Activated CD4-positive, alpha-beta T cell treated with anti-CD3 and anti-CD28 coated beads, Interleukin-2, amount 50 U/mL, for 16 hours (primary cell): ENCODE measurements at regions not wholly inside any gene's neighbourhood (a gene's known extent, or its start where the extent isn't known, plus 50 kb on each side); places are given as distances from the start of the nearest gene placed in this dataset.
"Not testable (repeated sequence)": the region's sequence is repeated elsewhere in the genome, so short reads cannot be mapped to it uniquely, and the experiment has no call there.

Source experiments
- DNase-seq: peaks from one replicate; pipeline ENCODE4 v3.0.0-alpha.2; 2020

GRCh38 chr2:145752091-145752806 lies 1232.3 kb upstream of the ZEB2 start:
- DNase-seq: peak; percentile 45

GRCh38 chr2:145751629-145752028 lies 1231.7 kb upstream of the ZEB2 start:
- DNase-seq: peak; percentile 66

GRCh38 chr2:145751155-145751554 lies 1231.2 kb upstream of the ZEB2 start:
- no peak for DNase-seq

DNA sequence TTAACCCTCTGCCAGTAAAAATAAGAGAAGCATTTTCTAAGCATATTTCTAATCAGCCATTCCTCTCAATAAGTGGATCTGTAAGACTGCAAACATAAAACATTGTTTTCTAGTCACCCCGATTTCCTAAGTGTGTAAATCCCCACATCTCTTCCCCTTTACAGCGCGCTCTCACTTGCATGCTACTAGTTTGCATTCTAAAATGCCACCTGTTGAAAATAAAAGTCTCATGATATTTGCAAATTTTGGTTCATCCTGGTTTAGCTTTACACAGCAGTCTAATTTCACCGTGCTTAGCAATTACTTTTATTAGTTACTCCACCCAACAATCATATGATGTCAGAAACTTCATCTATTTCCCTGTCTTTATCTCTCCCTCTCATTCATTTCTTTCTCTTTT lies 1230.7 kb upstream of the ZEB2 start:
- DNase-seq: no peak

GRCh38 chr2:145750144-145750543 lies 1230.2 kb upstream of the ZEB2 start:
- no peak for DNase-seq

DNA sequence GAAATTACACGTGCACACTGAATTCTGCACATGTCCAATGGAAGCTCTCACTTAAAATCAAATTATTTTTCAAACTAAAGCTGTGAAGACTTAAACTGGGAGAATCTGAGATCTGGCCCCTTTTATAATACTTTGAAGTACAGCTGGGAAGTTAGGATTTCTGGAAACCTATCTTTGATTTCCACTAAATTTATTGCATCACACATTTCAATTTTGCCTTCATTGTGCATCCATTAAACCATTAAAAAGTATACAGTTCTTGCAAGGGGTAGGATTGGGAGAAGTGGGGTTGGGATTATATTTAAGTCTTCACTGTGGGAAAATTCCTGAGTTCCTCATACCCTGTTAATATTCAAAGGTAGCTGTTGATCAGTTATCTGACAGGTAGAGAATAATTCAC lies 1229.6 kb upstream of the ZEB2 start:
- DNase-seq: no peak

GRCh38 chr2:145748927-145749326 lies 1229.0 kb upstream of the ZEB2 start:
- peak; percentile 74 for DNase-seq

- peak; percentile 33 for DNase-seq
Measured at GRCh38 chr2:145747715-145748114, 1227.8 kb upstream of the ZEB2 start.

GRCh38 chr2:145745387-145745721 lies 1225.4 kb upstream of the ZEB2 start:
- not testable (repeated sequence) for DNase-seq

GRCh38 chr2:145744541-145745386 lies 1224.8 kb upstream of the ZEB2 start:
- peak; percentile 83 for DNase-seq

GRCh38 chr2:145743011-145743410 lies 1223.1 kb upstream of the ZEB2 start:
- DNase-seq: no peak

GRCh38 chr2:145741636-145742035 lies 1221.7 kb upstream of the ZEB2 start:
- DNase-seq: no peak

GRCh38 chr2:145741181-145741580 lies 1221.3 kb upstream of the ZEB2 start:
- no peak for DNase-seq

GRCh38 chr2:145740302-145740701 lies 1220.4 kb upstream of the ZEB2 start:
- DNase-seq: peak; percentile 23

GRCh38 chr2:145739681-145740080 lies 1219.8 kb upstream of the ZEB2 start:
- DNase-seq: peak; percentile 27

DNA sequence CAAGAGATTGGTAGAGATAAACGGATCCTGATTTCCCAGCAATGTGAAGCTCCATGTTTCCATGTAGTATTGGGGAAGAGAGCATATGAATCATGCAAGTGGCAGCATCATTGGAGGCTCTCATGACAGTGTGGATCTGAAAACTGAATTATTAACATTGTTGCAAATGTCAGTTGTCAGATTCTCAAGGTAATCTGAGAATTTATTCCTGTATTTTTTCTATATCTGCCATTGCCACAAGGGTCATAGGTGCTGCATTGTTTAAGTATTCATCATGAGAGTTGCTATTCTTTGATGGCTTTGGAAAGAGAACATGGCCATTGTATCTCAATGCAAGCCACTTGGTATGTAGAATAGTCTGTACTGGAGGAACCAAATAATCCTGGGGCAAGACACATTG lies 1217.0 kb upstream of the ZEB2 start:
- no peak for DNase-seq

DNA sequence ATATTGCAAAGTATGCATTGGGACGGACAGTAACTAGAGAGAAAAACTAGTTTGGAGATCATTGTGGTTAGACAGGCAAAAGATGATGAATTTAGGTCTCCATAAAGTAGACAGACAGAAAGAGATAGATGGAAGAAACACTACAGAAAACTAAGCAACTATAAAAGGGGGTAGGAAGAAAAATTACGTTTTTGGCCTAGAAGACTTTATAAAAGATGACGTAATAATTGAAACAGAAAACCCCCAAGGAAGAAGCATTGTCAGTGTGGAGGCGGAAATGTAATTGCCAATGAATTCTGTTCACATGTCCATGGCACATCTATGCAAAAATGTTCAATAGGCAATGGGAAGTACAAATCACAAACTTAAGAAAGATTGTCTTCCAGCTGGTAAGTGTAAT lies 1211.5 kb upstream of the ZEB2 start:
- DNase-seq: no peak

DNA sequence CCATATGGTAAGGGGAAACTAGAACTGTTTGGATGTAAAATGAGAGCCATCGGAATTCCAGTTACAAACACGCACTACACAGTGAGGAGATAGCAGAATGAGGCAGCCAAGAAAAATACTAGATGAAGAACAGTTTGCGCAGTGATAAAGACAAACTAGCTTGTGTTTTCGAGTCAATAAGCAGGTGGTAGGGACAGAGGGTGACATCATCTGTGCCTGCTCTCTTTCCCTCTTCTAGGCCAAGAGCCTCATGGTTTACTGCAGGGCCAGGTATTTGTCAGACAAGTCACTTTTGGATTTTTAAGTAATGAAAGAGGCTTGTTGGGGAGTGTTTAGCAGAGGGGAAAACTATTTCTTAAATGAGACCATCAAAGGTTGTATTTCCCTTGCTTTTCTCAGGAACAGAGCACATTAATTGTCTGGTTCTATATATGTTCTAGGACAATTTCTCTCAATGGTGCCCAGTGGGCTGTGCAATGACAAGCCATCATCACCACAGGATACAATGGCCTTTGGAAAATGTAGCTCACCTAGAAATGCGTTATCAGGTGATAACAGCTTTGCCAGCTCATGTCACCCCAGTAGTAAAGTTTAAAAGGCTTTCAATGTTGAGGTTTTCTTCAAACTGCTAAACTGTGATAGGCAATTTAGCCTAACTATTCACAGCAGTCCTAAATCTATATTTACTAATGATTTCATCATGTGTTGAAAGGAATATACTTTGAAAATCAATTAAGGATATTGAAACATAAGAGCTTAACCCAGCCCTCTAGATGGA lies 1210.3 kb upstream of the ZEB2 start:
- no peak for DNase-seq

GRCh38 chr2:145729481-145729880 lies 1209.6 kb upstream of the ZEB2 start:
- no peak for DNase-seq

DNA sequence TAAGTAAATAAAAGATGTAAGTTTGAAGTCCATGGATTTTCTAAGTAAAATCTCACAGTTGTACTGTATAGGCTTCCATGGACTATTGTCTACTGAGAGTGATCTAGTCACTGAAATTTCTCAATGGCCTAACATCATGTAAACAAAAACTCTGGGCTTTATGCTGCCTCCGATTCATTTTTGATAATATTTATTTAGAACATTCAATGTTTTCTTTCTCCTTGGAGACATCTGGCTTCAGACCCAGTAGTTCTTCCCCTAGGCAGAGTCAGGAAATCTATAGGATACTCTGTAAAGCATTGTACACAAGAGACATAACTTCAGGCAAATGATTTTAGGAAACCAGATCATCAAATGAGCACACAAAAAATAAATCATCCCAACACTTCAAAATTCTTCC lies 1208.6 kb upstream of the ZEB2 start:
- no peak for DNase-seq

DNA sequence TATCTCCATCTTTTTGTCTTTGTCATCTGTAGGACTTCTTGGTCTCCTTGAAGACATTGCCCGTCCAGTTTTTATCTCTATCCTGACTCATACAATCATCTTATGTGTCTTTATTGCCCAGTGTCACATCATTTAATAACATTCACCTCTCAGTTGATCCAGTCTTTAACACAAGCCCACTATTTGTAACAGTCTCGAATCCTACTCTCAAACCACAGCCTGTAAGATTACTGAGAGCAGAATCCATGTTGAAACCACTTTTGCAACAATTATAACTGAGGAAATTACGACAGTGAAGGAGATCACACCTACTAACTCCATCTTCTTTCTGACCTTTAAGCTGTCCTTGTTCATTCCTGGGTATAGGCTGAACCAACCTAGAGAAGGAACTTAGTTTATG lies 1206.0 kb upstream of the ZEB2 start:
- no peak for DNase-seq

DNA sequence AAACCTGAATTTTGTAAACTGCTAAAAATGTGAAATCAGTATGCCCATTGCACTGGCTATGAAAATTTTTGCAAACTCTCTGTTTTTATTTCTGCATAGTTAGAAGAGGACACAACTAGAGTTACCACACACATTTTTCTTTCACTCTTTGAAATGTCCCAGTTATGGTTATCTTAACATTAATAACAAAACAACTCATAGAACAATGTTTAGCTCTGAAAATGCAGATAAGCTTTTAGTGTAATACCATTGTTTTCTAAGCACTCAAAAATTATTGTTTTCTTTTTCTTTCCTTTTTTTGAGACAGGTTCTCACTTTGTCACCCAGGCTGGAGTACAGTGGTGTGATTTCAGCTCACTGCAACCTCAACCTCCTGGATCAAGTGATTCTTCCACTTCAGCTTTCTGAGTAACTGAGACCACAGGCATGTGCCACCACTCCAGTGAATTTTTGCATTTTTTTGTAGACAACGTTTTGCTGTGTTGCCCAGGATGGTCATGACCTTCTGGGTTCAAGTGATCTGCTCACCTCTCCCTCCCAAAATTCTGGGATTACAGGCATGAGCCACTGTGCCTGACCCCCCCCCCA lies 1204.5 kb upstream of the ZEB2 start:
- no peak for DNase-seq

DNA sequence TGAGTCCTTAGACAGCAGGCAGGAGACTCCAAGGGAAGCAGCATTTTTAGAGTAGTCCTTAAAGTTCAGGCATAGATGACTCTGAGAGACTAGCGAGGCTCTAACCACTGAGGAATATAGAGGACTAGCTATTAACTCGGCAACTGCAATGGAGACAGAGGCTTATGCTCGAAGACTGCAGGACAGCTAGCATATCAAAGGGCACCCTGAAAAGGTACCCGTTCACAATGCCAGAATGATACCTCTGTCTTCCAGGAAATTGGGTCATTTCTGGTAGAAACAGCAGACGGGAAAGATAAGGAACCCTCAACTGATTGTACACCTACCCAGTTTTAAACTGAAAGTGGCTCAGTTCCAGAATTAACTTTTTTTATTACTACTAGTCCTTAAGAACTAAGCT lies 1204.0 kb upstream of the ZEB2 start:
- DNase-seq: no peak
